NCI-H226 (cell line): ENCODE measurements at regions not wholly inside any gene's neighbourhood (a gene's known extent, or its start where the extent isn't known, plus 50 kb on each side); places are given as distances from the start of the nearest gene placed in this dataset.

Source experiments
- DNase-seq: peaks from one replicate; pipeline ENCODE4 v3.0.0-alpha.2; 2015

GRCh38 chr18:75556841-75557240 is 129.3 kb upstream of the SMIM21 start:
- no peak for DNase-seq

- DNase-seq = no peak
Observed at GRCh38 chr18:75554644-75555185, 127.2 kb upstream of the SMIM21 start.

GRCh38 chr18:75554176-75554575 is 126.7 kb upstream of the SMIM21 start:
- no peak for DNase-seq

- DNase-seq = no peak
Observed at GRCh38 chr18:75553021-75553420, 125.5 kb upstream of the SMIM21 start.

- no peak for DNase-seq
Observed at GRCh38 chr18:75551071-75551470, 123.6 kb upstream of the SMIM21 start.

GRCh38 chr18:75548353-75548905 is 120.9 kb upstream of the SMIM21 start:
- no peak for DNase-seq

GRCh38 chr18:75546964-75547363 is 119.5 kb upstream of the SMIM21 start:
- DNase-seq = no peak

GRCh38 chr18:75545189-75545588 is 117.7 kb upstream of the SMIM21 start:
- DNase-seq = no peak

- no peak for DNase-seq
Observed at GRCh38 chr18:75544496-75544895, 117.0 kb upstream of the SMIM21 start.

- no peak for DNase-seq
Observed at GRCh38 chr18:75544051-75544481, 116.6 kb upstream of the SMIM21 start.

GRCh38 chr18:75538727-75539126 is 111.2 kb upstream of the SMIM21 start:
- DNase-seq = no peak

GRCh38 chr18:75533950-75534349 is 106.4 kb upstream of the SMIM21 start:
- DNase-seq = no peak

- no peak for DNase-seq
Observed at GRCh38 chr18:75533209-75533608, 105.7 kb upstream of the SMIM21 start.

- no peak for DNase-seq
Observed at GRCh38 chr18:75531851-75532459, 104.5 kb upstream of the SMIM21 start.

- DNase-seq = no peak
Observed at GRCh38 chr18:75531212-75531850, 103.8 kb upstream of the SMIM21 start.

GRCh38 chr18:75530566-75531211 is 103.2 kb upstream of the SMIM21 start:
- DNase-seq = no peak

GRCh38 chr18:75530118-75530517 is 102.6 kb upstream of the SMIM21 start:
- DNase-seq = no peak

GRCh38 chr18:75529394-75529793 is 101.9 kb upstream of the SMIM21 start:
- DNase-seq = no peak

- DNase-seq = no peak
Observed at GRCh38 chr18:75527848-75528685, 100.6 kb upstream of the SMIM21 start.

- no peak for DNase-seq
Observed at GRCh38 chr18:75526038-75526437, 98.5 kb upstream of the SMIM21 start.

GRCh38 chr18:75525331-75525730 is 97.8 kb upstream of the SMIM21 start:
- no peak for DNase-seq

GRCh38 chr18:75524841-75525240 is 97.3 kb upstream of the SMIM21 start:
- no peak for DNase-seq

- no peak for DNase-seq
Observed at GRCh38 chr18:75524181-75524580, 96.7 kb upstream of the SMIM21 start.
